ENCODE measurements at regions not wholly inside any gene's neighbourhood (a gene's known extent, or its start where the extent isn't known, plus 50 kb on each side); places are given as distances from the start of the nearest gene placed in this dataset.

DNA sequence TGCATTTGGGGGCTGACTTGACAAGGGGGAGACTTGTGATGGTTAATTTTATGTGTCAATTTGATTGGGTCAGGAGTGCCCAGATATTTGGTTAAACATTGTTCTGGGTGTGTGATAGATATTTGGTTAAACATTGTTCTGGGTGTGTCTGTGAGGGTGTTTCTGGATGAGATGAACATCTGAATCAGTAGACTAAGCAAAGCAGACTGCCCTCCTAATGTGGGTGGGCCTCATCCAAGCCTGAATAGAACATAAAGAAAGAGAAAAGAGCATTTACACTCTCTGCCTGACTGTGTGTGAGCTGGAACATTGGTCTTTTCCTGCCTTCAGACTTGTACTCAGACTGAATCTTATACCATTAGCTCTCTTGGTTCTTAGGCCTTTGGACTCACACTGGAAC is 113.5 kb downstream of the ODF2L start:
- H3K36me3 ChIP-seq = no peaks in the 10 kb centered on the region
- no peak overlapping the region for H3K27ac ChIP-seq
- TF ChIP-seq, protein P1, sequence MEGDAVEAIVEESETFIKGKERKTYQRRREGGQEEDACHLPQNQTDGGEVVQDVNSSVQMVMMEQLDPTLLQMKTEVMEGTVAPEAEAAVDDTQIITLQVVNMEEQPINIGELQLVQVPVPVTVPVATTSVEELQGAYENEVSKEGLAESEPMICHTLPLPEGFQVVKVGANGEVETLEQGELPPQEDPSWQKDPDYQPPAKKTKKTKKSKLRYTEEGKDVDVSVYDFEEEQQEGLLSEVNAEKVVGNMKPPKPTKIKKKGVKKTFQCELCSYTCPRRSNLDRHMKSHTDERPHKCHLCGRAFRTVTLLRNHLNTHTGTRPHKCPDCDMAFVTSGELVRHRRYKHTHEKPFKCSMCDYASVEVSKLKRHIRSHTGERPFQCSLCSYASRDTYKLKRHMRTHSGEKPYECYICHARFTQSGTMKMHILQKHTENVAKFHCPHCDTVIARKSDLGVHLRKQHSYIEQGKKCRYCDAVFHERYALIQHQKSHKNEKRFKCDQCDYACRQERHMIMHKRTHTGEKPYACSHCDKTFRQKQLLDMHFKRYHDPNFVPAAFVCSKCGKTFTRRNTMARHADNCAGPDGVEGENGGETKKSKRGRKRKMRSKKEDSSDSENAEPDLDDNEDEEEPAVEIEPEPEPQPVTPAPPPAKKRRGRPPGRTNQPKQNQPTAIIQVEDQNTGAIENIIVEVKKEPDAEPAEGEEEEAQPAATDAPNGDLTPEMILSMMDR (IDR thresholded peaks at IDR 0.05; ENCODE audit: low read depth, low read length) = no peak
- H3K27me3 ChIP-seq (ENCODE audit: insufficient read depth, low read depth, severe bottlenecking) = no peaks in the 10 kb centered on the region
- no peaks in the 10 kb centered on the region for H3K9me3 ChIP-seq (ENCODE audit: severe bottlenecking)
- H3K4me3 ChIP-seq (ENCODE audit: low read depth, low read length) = no peak overlapping the region
- DNase-seq = no peak

- TF ChIP-seq, protein P1 (IDR thresholded peaks at IDR 0.05; ENCODE audit: low read depth, low read length) = no peak
- Histone ChIP-seq H3K4me3 (ENCODE audit: low read depth, low read length) (no peak overlapping the region), H3K9me3 (ENCODE audit: severe bottlenecking) (no peaks in the 10 kb centered on the region), H3K36me3 (no peaks in the 10 kb centered on the region), H3K27ac (no peak overlapping the region), H3K27me3 (ENCODE audit: insufficient read depth, low read depth, severe bottlenecking) (no peaks in the 10 kb centered on the region)
- no peak for DNase-seq
Observed at GRCh38 chr1:86277936-86278335, 118.2 kb downstream of the ODF2L start.

DNA sequence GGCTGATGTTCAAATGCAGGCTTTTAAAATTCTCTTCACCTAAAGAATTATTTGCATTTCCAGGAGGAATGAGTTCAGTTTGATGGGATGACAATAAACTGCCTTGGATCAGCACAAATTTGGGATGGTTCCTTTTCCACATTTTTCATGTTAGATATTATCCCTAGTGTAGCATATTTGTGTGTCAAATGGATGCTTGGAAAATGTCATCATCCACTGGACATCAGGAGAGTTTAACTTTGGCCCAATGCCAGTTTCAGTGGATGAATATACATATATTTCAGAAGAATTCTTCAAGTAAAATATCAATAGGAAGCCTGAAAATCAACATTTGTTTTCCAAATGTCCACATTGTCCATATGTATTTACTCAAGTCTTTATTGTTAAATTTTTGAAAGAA is 116.5 kb upstream of the COL24A1 start:
- no peak for DNase-seq
- Histone ChIP-seq H3K27ac (no peak overlapping the region), H3K4me3 (ENCODE audit: low read depth, low read length) (no peak overlapping the region), H3K9me3 (ENCODE audit: severe bottlenecking) (no peaks in the 10 kb centered on the region), H3K36me3 (no peaks in the 10 kb centered on the region), H3K27me3 (ENCODE audit: insufficient read depth, low read depth, severe bottlenecking) (no peaks in the 10 kb centered on the region)
- TF ChIP-seq, protein P1 (IDR thresholded peaks at IDR 0.05; ENCODE audit: low read depth, low read length) = no peak

GRCh38 chr1:86272083-86272482 is 115.5 kb upstream of the COL24A1 start:
- Histone ChIP-seq H3K4me3 (ENCODE audit: low read depth, low read length) (no peak overlapping the region), H3K27me3 (ENCODE audit: insufficient read depth, low read depth, severe bottlenecking) (no peaks in the 10 kb centered on the region), H3K36me3 (no peaks in the 10 kb centered on the region), H3K27ac (no peak overlapping the region), H3K9me3 (ENCODE audit: severe bottlenecking) (no peaks in the 10 kb centered on the region)
- DNase-seq = no peak
- TF ChIP-seq, protein P1 (IDR thresholded peaks at IDR 0.05; ENCODE audit: low read depth, low read length) = no peak

DNA sequence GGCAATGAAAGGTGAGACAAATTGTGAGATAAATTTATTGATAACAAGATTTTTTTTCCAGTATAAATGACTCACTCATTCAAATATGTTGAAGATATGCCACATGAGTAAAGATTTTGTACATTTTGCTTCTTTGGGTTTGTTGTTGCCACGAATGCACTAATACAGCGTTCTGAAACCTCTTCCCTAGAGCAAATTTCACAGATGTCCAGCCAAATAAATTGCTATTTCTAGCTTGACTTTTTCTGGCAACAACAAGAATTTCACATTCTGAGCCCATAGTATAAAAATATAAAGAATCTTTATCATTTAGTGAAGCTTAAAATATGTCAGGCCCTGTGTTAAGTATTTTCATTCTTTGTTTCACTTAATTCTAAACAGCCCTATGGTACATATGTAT is 114.5 kb upstream of the COL24A1 start:
- DNase-seq = no peak
- no peaks in the 10 kb centered on the region for H3K9me3 ChIP-seq (ENCODE audit: severe bottlenecking)
- H3K36me3 ChIP-seq = no peaks in the 10 kb centered on the region
- no peaks in the 10 kb centered on the region for H3K27me3 ChIP-seq (ENCODE audit: insufficient read depth, low read depth, severe bottlenecking)
- H3K4me3 ChIP-seq (ENCODE audit: low read depth, low read length) = no peak overlapping the region
- TF ChIP-seq, protein P1 (IDR thresholded peaks at IDR 0.05; ENCODE audit: low read depth, low read length) = no peak
- H3K27ac ChIP-seq = no peak overlapping the region

- Histone ChIP-seq H3K4me3 (ENCODE audit: low read depth, low read length) (no peak overlapping the region), H3K27ac (no peak overlapping the region), H3K36me3 (no peaks in the 10 kb centered on the region), H3K9me3 (ENCODE audit: severe bottlenecking) (no peaks in the 10 kb centered on the region), H3K27me3 (ENCODE audit: insufficient read depth, low read depth, severe bottlenecking) (no peaks in the 10 kb centered on the region)
- TF ChIP-seq, protein P1 (IDR thresholded peaks at IDR 0.05; ENCODE audit: low read depth, low read length) = no peak
- DNase-seq = no peak
Observed at GRCh38 chr1:86263101-86263500, 106.5 kb upstream of the COL24A1 start.
